ENCODE measurements at regions not wholly inside any gene's neighbourhood (a gene's known extent, or its start where the extent isn't known, plus 50 kb on each side); places are given as distances from the start of the nearest gene placed in this dataset.
A peak's percentile ranks its signal among the peaks of the same experiment; 100 is the strongest.

DNA sequence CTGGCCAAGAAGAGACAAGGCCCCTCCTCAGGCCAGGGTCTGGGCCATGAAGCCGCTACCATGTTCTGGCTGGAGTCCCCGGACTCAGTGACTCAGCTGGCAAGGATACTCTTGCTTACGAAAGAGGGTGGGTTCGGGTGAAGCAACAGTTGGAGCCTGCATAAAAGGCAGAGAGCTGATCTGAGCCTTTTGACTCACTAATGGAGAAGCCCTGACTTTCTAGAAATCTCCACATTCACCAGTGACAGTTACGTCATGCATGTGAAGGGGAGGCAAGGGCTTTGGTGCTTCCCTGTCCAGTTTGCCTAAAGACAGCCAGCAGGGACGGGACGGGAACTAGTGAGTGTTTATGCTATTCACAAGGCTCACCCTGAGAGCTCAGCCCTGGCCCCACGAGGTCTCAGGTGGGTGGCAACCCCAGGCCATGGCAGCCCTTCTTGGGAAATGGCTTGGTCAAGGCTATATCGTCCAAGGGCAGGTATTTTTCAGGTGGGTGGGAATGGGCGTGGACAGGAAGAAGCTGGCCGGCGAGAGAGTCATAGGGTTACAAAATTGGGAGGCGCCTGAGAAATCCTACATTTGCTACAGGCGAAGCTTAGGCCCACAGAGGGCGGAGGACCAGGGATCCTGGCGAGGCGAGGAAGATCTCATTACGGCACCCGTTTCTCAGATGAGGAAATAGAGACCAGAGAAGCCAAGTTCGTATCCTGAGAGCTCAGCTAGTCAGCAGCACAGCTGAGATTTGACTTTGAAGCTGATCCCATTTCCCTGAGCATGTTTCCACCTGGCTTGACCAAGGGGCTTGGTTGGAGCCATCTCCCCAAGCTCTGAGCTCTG lies 314.6 kb downstream of the BCL11B start:
- ATAC-seq (no peak), DNase-seq (ENCODE audit: low spot score in 2 of 2) (no peak)
- Mint-ChIP-seq H3K4me3 (no peak overlapping the region), H3K4me1 (peaks cover 21% of the 10 kb centered on the region), H3K9me3 (no peaks in the 10 kb centered on the region), H3K36me3 (no peaks in the 10 kb centered on the region), H3K27ac (no peak overlapping the region)

DNA sequence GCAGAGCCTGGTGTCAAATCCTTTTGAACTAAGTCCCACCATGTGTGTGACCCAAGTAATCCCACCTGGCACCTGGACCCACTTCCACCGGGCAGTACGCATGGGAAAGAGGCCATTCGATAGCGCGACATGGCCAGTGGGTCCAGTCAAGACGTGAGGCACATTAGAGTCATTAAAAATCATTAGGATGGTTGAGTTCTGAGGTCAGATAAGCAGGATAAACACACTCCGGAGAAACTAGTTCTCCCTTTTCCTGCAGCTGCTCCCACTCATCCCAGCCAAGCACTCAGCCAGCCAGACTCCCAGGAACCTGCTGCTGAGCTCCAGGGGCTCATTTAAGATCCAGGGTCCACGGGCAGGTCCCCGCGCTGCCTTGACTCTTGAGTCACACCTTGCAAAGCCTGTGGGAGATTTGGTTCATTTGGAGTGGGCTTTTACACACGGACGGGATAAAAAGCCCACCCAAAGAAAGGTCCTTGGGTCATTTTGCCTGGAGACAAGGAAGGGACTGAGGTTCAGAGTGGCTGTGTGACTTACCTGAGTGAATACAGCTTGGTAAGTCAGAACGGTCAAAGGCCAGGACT lies 313.9 kb downstream of the BCL11B start:
- Mint-ChIP-seq H3K27ac (no peak overlapping the region), H3K9me3 (no peaks in the 10 kb centered on the region), H3K4me3 (no peak overlapping the region), H3K36me3 (no peaks in the 10 kb centered on the region), H3K4me1 (peaks cover 21% of the 10 kb centered on the region)
- ATAC-seq (no peak), DNase-seq (ENCODE audit: low spot score in 2 of 2) (no peak)

DNA sequence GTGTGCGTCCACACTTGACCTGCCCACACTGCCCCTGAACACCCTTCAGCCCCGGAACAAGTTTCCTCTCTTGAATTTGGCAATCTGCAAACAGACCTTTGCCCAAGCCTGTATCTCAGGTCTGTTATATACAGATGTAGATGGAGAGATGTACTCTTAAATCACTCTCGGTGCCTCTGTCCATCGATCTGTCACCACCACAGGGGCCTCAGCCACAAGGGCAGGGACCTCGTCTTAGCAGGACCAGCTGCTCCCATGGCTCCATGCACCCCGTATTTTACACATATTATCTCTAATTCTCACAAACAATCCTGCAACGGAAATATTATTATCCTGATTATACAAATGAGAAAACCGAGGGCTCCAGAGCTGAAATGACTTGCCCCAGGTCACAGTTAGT lies 313.4 kb downstream of the BCL11B start:
- no peaks in the 10 kb centered on the region for H3K9me3 Mint-ChIP-seq
- ATAC-seq (no peak), DNase-seq (ENCODE audit: low spot score in 2 of 2) (no peak)
- H3K4me3 Mint-ChIP-seq, result no peak overlapping the region
- H3K27ac Mint-ChIP-seq, result no peak overlapping the region
- H3K36me3 Mint-ChIP-seq, result no peaks in the 10 kb centered on the region
- peaks cover 26% of the 10 kb centered on the region for H3K4me1 Mint-ChIP-seq

DNA sequence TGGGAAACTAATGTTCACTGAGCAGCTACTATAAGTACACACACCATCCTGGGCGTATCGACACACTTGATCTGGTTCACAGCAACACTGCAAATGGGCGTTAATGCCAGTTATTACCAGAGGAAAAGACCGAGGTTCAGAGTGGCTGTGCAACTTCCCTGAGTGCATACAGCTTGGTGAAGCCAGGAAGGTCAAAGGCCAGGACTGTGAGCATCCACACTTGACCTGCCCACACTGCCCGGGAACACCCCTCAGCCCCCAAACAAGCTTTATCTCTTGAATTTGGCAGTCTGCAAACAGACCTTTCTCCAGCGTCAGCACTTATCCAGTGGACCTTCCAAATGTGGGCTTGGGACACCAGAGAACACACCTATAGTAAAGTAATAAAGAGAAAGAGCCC lies 312.6 kb downstream of the BCL11B start:
- no peak for DNase-seq (ENCODE audit: low spot score in 2 of 2)
- no peak overlapping the region for H3K27ac Mint-ChIP-seq
- H3K4me3 Mint-ChIP-seq, result no peak overlapping the region
- H3K9me3 Mint-ChIP-seq, result no peaks in the 10 kb centered on the region
- peaks cover 34% of the 10 kb centered on the region for H3K4me1 Mint-ChIP-seq
- no peak for ATAC-seq
- H3K36me3 Mint-ChIP-seq, result no peaks in the 10 kb centered on the region

DNA sequence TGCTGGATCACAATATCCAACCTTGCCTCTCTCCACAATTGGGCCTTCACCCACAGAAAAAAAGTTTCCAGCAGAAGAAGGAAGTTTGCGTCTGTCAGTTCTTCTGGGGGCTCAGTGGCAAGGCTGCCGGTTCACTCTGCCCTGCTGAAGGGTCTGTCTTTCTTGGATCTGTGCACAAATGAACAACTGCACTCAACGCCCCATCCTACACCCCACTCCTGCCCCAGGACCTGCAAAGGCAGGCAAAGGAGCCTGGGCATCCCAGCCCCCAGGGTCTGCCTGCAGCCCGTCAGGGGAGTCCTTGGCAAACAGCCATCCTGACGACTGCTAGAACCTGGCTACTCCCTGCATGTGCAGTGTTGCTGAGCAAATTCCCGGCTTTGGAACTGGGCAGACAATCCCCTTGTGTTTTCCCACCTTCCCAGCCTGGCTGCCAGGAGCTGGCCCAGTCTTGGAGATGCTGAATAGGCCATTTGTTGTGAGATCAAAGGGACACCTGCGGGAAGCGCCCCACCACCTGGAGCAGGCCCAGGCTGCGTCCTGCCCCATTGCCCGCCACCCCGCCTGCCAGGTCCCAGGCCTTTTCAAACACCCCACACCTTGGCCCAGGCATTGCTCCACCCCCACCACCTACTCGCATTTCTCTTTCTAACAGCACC lies 311.9 kb downstream of the BCL11B start:
- ATAC-seq, result no peak
- Mint-ChIP-seq H3K36me3 (no peaks in the 10 kb centered on the region), H3K27ac (no peak overlapping the region), H3K4me3 (no peak overlapping the region), H3K9me3 (no peaks in the 10 kb centered on the region), H3K4me1 (peaks cover 41% of the 10 kb centered on the region)
- DNase-seq (ENCODE audit: low spot score in 2 of 2), result no peak

DNA sequence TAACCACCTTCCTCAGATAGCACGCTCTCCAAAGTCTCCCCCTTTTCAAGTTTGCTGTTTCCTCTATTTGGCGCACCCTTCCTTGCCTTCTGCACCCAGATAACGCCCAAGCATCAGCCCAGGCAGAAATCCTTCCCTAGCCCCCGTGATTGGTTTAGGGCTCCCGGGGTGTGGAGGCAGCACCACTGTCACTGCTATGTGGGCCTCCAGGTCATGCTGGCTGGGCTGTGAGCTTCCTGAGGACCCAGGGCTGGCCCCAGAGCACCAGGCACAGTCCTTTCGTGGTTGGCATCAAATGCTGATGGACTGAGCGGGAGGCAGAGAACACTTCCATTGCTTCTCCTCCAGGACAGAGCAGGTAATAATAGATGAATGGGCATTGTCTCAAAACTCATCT lies 311.4 kb downstream of the BCL11B start:
- no peak overlapping the region for H3K4me3 Mint-ChIP-seq
- H3K9me3 Mint-ChIP-seq, result no peaks in the 10 kb centered on the region
- H3K36me3 Mint-ChIP-seq, result no peaks in the 10 kb centered on the region
- DNase-seq (ENCODE audit: low spot score in 2 of 2), result no peak
- H3K4me1 Mint-ChIP-seq, result peaks cover 46% of the 10 kb centered on the region
- no peak for ATAC-seq
- H3K27ac Mint-ChIP-seq, result no peak overlapping the region

DNA sequence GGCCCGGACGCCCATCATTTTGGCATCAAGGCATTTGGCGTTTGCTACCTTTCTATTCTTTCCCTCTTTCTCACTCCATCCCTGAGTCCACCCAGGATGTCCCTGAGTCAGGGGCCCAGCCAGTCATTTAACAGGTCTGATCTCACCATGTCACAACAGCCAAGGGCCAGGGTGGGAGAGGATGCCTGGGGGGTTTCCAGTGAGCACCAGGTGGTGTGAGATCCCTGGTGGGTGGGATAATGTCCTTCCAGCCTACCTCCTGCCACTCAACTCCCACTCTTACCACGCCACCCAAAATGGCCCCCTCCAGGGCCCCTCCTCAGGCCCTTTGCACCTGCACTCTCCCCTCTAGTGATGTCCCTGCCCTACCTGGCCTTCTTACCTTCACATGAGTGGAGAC lies 310.8 kb downstream of the BCL11B start:
- H3K4me1 Mint-ChIP-seq, result peaks cover 51% of the 10 kb centered on the region
- H3K4me3 Mint-ChIP-seq, result no peak overlapping the region

DNA sequence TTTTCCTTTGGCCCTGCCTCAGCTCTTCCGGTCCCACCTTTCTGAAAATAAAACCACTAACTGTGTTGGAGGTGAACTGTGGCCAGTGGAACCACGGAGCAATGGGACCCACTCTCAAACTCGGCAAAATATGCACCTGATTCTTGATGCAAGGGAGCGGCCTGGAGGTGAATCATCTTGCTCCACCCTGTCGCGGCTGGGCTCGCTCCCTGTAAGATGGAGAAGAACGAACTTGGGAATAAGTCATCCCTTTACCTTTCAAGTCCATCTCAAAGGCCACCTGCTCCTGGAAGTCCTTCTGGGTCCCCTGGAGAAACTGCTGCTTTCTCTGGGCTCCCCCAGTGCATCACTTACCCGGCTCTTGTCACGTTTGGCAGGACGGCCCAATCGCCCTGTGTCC lies 309.9 kb downstream of the BCL11B start:
- H3K36me3 Mint-ChIP-seq, result no peaks in the 10 kb centered on the region
- no peak overlapping the region for H3K27ac Mint-ChIP-seq
- H3K4me3 Mint-ChIP-seq, result no peak overlapping the region
- ATAC-seq (no peak), DNase-seq (ENCODE audit: low spot score in 2 of 2) (no peak)
- H3K9me3 Mint-ChIP-seq, result no peaks in the 10 kb centered on the region
- H3K4me1 Mint-ChIP-seq, result peaks cover 60% of the 10 kb centered on the region

More for the DNA sequence above, 310.8 kb downstream of the BCL11B start:
- Mint-ChIP-seq H3K27ac (no peak overlapping the region), H3K36me3 (no peaks in the 10 kb centered on the region), H3K9me3 (no peaks in the 10 kb centered on the region)
- DNase-seq (ENCODE audit: low spot score in 2 of 2) (no peak), ATAC-seq (no peak)

DNA sequence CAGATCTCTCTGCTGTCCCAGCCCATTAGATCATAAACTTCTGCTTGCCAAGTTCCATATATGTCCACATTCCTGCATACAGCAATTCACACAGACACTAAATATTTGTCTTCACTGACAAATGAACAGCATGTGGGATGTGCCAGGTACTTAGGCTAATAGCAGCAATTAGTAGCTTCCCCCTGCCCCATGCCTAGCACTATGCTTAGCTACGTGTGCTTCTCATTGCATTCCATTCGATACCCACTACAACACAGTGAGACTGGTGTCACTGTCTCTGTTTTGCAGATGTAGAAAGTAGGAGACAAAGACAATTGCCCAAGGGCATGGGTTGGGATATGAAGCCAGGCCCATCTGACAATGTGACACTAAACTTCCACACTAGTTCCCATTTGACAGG lies 308.4 kb downstream of the BCL11B start:
- DNase-seq (ENCODE audit: low spot score in 2 of 2), result no peak
- no peaks in the 10 kb centered on the region for H3K9me3 Mint-ChIP-seq
- no peak for ATAC-seq
- no peak overlapping the region for H3K4me3 Mint-ChIP-seq
- no peak overlapping the region for H3K27ac Mint-ChIP-seq
- peaks cover 60% of the 10 kb centered on the region for H3K4me1 Mint-ChIP-seq
- H3K36me3 Mint-ChIP-seq, result no peaks in the 10 kb centered on the region

DNA sequence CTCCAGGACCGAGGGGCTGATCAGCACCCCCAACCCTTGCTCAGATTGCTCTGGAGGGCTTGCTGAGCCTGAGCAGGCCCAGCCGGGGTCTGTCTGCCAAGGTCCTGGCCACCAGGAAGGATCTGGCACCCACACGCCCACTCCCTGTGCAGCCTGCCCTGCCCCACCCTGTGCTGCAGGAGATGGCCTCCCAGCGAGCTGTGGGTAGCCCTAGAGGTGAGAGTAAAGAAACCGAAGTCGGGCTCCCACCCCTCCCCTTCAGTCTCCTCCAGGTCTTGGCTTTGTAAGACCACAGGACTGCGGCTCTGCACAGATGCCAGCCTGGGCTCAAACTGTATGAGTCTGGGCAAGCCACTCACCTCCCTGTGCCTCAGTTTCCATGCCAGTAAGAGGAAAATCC lies 307.8 kb downstream of the BCL11B start:
- no peak for DNase-seq (ENCODE audit: low spot score in 2 of 2)
- Mint-ChIP-seq H3K27ac (peak overlapping the region; percentile 29), H3K36me3 (no peaks in the 10 kb centered on the region), H3K4me3 (peak overlapping the region; percentile 24), H3K9me3 (no peaks in the 10 kb centered on the region), H3K4me1 (peaks cover 60% of the 10 kb centered on the region)
- peak; percentile 66 for ATAC-seq

DNA sequence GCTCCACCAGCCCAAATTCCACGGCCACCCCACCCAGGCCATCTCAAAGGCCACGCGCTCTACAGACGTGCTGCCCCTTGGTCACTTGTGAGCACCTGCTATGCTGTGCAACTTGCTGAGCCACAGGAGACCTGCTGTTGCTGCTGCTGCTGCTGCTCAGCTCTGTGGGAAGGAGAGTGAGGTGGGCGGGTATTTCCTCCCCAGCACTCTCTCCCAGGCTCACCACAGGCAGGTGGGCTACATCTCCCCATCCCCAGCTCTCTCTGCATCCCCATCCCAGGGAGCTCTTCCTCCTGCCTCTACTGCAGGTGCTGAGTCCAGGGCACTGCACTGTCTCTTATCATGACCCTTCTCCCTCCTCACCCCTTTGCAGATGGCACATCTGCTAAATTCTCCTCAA lies 306.9 kb downstream of the BCL11B start:
- DNase-seq (ENCODE audit: low spot score in 2 of 2) (no peak), ATAC-seq (peak; percentile 27)
- peak overlapping the region; percentile 24 for H3K4me3 Mint-ChIP-seq
- no peaks in the 10 kb centered on the region for H3K9me3 Mint-ChIP-seq
- no peaks in the 10 kb centered on the region for H3K36me3 Mint-ChIP-seq
- H3K4me1 Mint-ChIP-seq, result peaks cover 60% of the 10 kb centered on the region
- H3K27ac Mint-ChIP-seq, result peak overlapping the region; percentile 29

DNA sequence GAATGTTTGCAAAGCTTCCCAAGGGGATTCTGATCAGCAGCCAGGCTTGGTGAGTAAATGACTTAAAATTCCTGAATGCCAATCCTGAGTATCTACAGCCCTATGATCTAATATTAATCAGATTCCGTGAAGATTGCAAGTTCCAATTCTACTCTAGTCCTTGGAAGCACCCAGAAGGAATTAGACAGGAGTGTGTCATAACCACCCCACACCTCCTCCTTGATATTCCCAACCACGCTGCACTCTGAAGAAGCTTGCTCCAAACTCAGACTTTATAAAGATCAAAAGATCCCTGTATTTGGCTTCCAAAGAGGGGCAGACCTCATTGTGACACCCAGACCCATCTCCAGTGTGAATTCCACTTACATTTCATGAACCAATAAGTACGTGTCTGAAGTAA lies 306.0 kb downstream of the BCL11B start:
- DNase-seq (ENCODE audit: low spot score in 2 of 2), result no peak
- Mint-ChIP-seq H3K4me1 (peaks cover 54% of the 10 kb centered on the region), H3K27ac (no peak overlapping the region), H3K9me3 (no peaks in the 10 kb centered on the region), H3K36me3 (no peaks in the 10 kb centered on the region), H3K4me3 (no peak overlapping the region)
- ATAC-seq, result no peak

DNA sequence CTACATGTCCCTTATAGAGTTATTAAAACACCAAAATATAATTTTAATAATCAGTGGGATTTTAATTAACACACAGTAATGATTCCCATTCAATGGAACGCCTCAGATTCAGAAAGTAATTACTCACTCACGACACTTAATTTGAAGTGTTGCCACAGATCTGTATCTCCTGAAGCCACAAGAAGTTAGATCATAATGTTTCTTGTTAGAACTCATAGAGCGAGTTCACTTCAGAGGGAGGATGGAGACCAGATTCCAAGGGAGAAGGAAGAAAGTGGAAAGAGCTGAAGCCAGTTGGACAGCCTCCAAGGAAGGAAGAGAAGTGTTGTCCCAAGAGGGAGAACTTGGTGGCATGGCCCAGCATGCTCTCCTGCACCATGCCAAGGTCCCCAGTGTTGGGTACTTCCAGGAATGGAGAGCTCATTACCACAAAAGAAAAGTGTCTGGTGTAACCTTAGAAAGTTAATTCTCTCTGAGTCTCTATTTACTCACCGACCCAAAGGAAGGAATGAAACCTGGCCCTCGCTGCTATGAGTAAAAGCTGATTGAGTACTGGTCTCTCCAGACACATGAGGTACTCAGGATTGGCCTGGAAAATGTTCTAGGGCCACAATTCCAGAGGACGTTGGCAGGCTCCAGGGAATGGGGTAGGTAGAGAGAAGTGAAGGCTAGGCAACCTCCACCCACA lies 305.4 kb downstream of the BCL11B start:
- no peaks in the 10 kb centered on the region for H3K9me3 Mint-ChIP-seq
- H3K4me1 Mint-ChIP-seq, result peaks cover 54% of the 10 kb centered on the region
- ATAC-seq (peak; percentile 81), DNase-seq (ENCODE audit: low spot score in 2 of 2) (no peak)
- no peaks in the 10 kb centered on the region for H3K36me3 Mint-ChIP-seq
- no peak overlapping the region for H3K4me3 Mint-ChIP-seq
- no peak overlapping the region for H3K27ac Mint-ChIP-seq

DNA sequence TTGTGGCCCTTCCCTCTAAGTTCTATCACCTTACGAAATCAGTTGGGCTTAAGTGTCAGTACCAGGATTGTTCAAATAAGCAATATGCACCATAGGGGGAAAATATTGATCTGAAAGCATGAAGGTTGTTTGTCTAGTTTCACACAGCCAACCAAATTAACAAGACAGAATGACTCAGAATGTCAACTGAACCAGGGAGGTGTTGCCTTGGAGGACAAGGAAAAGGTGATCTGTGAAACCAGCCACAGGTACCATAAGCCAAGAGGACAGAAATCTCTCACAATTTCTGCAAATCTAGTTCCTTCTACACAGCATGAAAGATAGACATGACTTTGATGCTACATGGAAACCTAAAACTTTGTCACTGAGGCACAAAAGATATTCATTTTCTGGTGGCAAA lies 297.9 kb downstream of the BCL11B start:
- Mint-ChIP-seq H3K9me3 (no peaks in the 10 kb centered on the region), H3K27ac (no peak overlapping the region), H3K4me3 (no peak overlapping the region), H3K4me1 (no peaks in the 10 kb centered on the region), H3K36me3 (no peaks in the 10 kb centered on the region)
- DNase-seq (ENCODE audit: low spot score in 2 of 2), result peak in 1 of 2 donors; percentile 33
- peak; percentile 47 for ATAC-seq

DNA sequence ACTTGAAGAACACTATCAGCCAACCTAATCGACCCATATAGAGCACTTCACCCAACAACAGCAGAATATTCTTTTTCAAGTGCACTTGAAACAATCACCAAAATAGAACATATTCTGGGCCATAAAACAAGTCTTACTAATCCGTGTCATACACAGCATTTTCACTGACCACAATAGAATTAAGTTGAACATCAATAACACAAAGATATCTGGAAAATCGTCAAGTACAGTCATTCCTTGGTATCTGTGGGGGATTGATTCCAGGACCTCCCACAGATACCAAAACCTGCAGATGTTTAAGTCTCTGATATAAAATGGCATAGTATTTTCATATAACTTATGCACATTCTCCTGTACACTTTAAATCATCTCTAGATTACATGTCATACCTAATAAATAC lies 295.7 kb downstream of the BCL11B start:
- ATAC-seq, result no peak
- Mint-ChIP-seq H3K9me3 (no peaks in the 10 kb centered on the region), H3K4me1 (no peaks in the 10 kb centered on the region), H3K4me3 (no peak overlapping the region), H3K27ac (no peak overlapping the region), H3K36me3 (no peaks in the 10 kb centered on the region)
- no peak for DNase-seq (ENCODE audit: low spot score in 2 of 2)

Measured in stimulated activated effector memory CD8-positive, alpha-beta T cell treated with anti-CD3 and anti-CD28 coated beads, Interleukin-12 subunit alpha, Interleukin-12 subunit beta, amount 100 ng/mL, for 72 hours (primary cell).